Heart right ventricle (tissue), 16 donors: ENCODE measurements at regions not wholly inside any gene's neighbourhood (a gene's known extent, or its start where the extent isn't known, plus 50 kb on each side); places are given as distances from the start of the nearest gene placed in this dataset.

Experiments used
- ATAC-seq, 8 donors: fragments of 200-7000 bp; cut with Tn5 transposase; one replicate each; pipeline ENCODE4 v1.9.1; 2020; ENCODE audit warnings: mild to moderate bottlenecking in 8 of 8, moderate library complexity in 8 of 8, moderate number of reproducible peaks in 1 of 8
- DNase-seq, 2 donors: peaks; one replicate each; pipeline ENCODE4 v3.0.0-alpha.2; 2020
- H3K27ac ChIP-seq, 10 donors: fragments of 200-600 bp; sonication (generic) in 2 of 10; one replicate each; pipeline versions ENCODE4 v1.5.0 to v1.8.0; 2020 to 2022; ENCODE audit warnings: mild to moderate bottlenecking in 3 of 10
- H3K27me3 ChIP-seq, 7 donors: fragments of 200-600 bp; one replicate each; pipeline ENCODE4 v1.8.0; 2021 to 2022; ENCODE audit warnings: mild to moderate bottlenecking in 2 of 7
- H3K36me3 ChIP-seq, 9 donors: fragments of 200-600 bp; sonication (generic) in 1 of 9; one replicate each; pipeline versions ENCODE4 v1.5.0 to v1.8.0; 2020 to 2022; ENCODE audit warnings: mild to moderate bottlenecking in 2 of 9
- H3K4me1 ChIP-seq, 9 donors: fragments of 200-600 bp; sonication (generic) in 1 of 9; one replicate each; pipeline versions ENCODE4 v1.5.0 to v1.8.0; 2020 to 2022; ENCODE audit warnings: mild to moderate bottlenecking in 4 of 9
- H3K4me3 ChIP-seq, 10 donors: fragments of 200-600 bp; sonication (generic) in 2 of 10; one replicate each; pipeline versions ENCODE4 v1.5.0 to v1.8.0; 2020 to 2022; ENCODE audit warnings: mild to moderate bottlenecking in 7 of 10, moderate library complexity in 2 of 10
- H3K9me3 ChIP-seq, 11 donors: fragments of 200-600 bp in 10 of 11; sonication (generic) in 2 of 11; one replicate each; pipeline versions ENCODE4 v1.5.0 to v1.8.0; 2013 to 2022; ENCODE audit warnings: mild to moderate bottlenecking in 2 of 11, control low read depth in 1 of 11, moderate library complexity in 1 of 11
- CTCF ChIP-seq, 9 donors: fragments of 200-600 bp; sonication (generic) in 2 of 9; IDR thresholded peaks; one replicate each; pipeline versions ENCODE4 v1.5.0 to v1.8.0; 2021 to 2022; ENCODE audit warnings: antibody characterized with exemption in 9 of 9, mild to moderate bottlenecking in 5 of 9, moderate library complexity in 1 of 9
- WGBS, 2 donors: extraction: QIAGEN DNeasy Blood & Tissue Kit; methylation state at CpG; one replicate each; pipeline ENCODE4 v1.1.7; 2013; ENCODE audit warnings: inconsistent platforms in 1 of 2; 5-methylcytosine and 5-hydroxymethylcytosine counted together
- intact Hi-C, 10 donors: fragments of 100-400 bp; cut with DNase I; formaldehyde crosslinking; loops; one replicate each; pipeline versions ENCODE4 v1.11.1 to v1.14.2; 2022
- donor health status: Arrhythmogenic right ventricular cardiomyopathy.
- donor health status: ischemic (EF 13 %, LVEDD 7.1; RV severe dilation, severe dysfunction).
- donor health status: healthy with polysubstance abuse.
- donor health status: DM: no; HTN: yes; CAD: no.
- donor health status: DM: no; HTN: no; CAD: no.
- donor health status: ischemic (EF 25% LVEDD 6.9; RV normal size, moderate dysfunction).
- donor health status: ischemic (EF 25% LVEDD 5.7; RV mildly dilated, moderate dysfunction).
- donor health status: healthy.
- donor health status: DM: yes; HTN: yes; CAD: no.
- donor health status: Ischemic cardiomyopathy.
- donor health status: ischemic (EF 35%, LVEDD 5.7; RV mildly dilated, moderate dysfunction).
- donor health status: nonischemic (EF 11% LVEDD 7.7; RV severe dilation, severe dysfunction).
- donor health status: DM: yes; HTN: yes; CAD: no.
- donor health status: PGD.
- donor health status: ischemic (EF 29% LVEDD 5.4; RV normal size, mild dysfunction).
- donor health status: nonischemic (EF 23%, LVEDD 6.1; RV moderate dilation, normal function).

- DNase-seq = no peak
- Histone ChIP-seq H3K9me3 (no peaks in the 10 kb centered on the region), H3K36me3 (no peaks in the 10 kb centered on the region), H3K4me3 (no peak overlapping the region), H3K27ac (no peak overlapping the region), H3K4me1 (peaks cover 0 to 14% (median 11%) of the 10 kb centered on the region in 9 donors), H3K27me3 (no peaks in the 10 kb centered on the region)
- whole genome bisulfite sequencing, 2 donors = 96 to 100% methylated on average over 1 of the region's 1 CpG
- no peak for TF ChIP-seq CTCF (IDR thresholded peaks at IDR 0.05)
- intact Hi-C loops = loop anchor here in 2 of 10 donors (5.0 to 10.0 kb wide), 2 partner anchors 56 kb away; partner anchors contain the start of gene IGFBP2 (in 1 of the 2)
- ATAC-seq = no peak
Observed at GRCh38 chr2:216578325-216578724, 54.9 kb upstream of the IGFBP2 start.

GRCh38 chr2:216583147-216583546, 50.1 kb upstream of the IGFBP2 start:
- ATAC-seq (no peak), DNase-seq (no peak)
- Histone ChIP-seq H3K4me1 (peaks cover 0 to 20% (median 6%) of the 10 kb centered on the region in 9 donors), H3K27me3 (no peaks in the 10 kb centered on the region), H3K4me3 (no peak overlapping the region), H3K36me3 (no peaks in the 10 kb centered on the region), H3K27ac (no peak overlapping the region), H3K9me3 (peaks cover 0 to 4% (median 0%) of the 10 kb centered on the region in 11 donors)
- intact Hi-C loops = no loop called here
- 92% methylated on average over 8 of the region's 8 CpGs for WGBS, 2 donors
- no peak for TF ChIP-seq CTCF (IDR thresholded peaks at IDR 0.05)
